ENCODE measurements at regions not wholly inside any gene's neighbourhood (a gene's known extent, or its start where the extent isn't known, plus 50 kb on each side); places are given as distances from the start of the nearest gene placed in this dataset.

DNA sequence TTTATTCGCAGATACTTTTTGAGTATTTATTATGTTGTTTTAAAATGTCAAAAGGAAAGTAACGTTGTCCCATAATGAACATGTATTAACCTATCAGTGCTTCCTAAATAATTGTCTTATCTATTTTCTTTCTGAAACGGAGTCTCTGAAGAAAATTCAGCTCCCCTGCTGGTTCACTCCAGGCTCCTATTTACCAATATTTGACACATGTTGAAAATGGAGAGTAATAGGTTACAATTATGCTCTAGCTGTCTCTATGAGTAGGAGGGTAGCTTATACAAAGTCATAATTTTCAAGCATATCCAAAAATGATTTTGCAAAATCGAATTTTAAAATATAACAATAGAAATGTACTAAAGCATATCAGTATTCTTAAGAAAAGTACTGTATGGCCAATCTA is 844.1 kb downstream of the CDH18 start:
- no peaks in the 10 kb centered on the region for H3K27me3 ChIP-seq (replicated peaks; ENCODE audit: insufficient read depth)
- no peaks in the 10 kb centered on the region for H3K36me3 ChIP-seq
- no peak overlapping the region for H3K27ac ChIP-seq
- no peak overlapping the region for H3K4me3 ChIP-seq
- H3K9me3 ChIP-seq, result no peaks in the 10 kb centered on the region
- H3K4me1 ChIP-seq (ENCODE audit: control insufficient read depth in 1 of 2, low read depth in 2 of 2), result no peaks in the 10 kb centered on the region
- ATAC-seq (ENCODE audit: insufficient number of reproducible peaks, low FRiP score, low read depth), result no peak
- TF ChIP-seq, protein P1, sequence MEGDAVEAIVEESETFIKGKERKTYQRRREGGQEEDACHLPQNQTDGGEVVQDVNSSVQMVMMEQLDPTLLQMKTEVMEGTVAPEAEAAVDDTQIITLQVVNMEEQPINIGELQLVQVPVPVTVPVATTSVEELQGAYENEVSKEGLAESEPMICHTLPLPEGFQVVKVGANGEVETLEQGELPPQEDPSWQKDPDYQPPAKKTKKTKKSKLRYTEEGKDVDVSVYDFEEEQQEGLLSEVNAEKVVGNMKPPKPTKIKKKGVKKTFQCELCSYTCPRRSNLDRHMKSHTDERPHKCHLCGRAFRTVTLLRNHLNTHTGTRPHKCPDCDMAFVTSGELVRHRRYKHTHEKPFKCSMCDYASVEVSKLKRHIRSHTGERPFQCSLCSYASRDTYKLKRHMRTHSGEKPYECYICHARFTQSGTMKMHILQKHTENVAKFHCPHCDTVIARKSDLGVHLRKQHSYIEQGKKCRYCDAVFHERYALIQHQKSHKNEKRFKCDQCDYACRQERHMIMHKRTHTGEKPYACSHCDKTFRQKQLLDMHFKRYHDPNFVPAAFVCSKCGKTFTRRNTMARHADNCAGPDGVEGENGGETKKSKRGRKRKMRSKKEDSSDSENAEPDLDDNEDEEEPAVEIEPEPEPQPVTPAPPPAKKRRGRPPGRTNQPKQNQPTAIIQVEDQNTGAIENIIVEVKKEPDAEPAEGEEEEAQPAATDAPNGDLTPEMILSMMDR (IDR thresholded peaks at IDR 0.05), result no peak
- no peak for DNase-seq (ENCODE audit: low spot score)

DNA sequence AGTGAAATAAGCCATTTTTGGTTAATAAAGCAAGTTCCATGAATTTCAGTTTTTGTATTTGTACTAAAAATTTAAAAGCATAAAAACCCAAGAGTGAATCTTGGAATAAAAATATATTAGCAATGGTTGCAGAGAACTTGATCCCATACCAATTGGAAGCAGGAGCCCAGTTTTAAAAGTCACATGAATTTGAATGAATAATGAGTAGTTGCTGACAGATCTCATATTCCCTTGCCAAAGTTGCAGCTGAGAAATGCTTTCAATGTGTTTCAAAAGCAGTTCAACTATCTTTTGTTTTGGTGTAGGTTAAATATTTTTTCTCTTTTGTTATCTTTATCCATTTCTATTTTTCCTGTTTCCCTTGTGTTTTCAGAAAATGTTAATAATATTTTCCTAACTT is 818.6 kb downstream of the CDH18 start:
- no peaks in the 10 kb centered on the region for H3K4me1 ChIP-seq (ENCODE audit: control insufficient read depth in 1 of 2, low read depth in 2 of 2)
- ATAC-seq (ENCODE audit: insufficient number of reproducible peaks, low FRiP score, low read depth), result no peak
- TF ChIP-seq, protein P1 (IDR thresholded peaks at IDR 0.05), result no peak

DNA sequence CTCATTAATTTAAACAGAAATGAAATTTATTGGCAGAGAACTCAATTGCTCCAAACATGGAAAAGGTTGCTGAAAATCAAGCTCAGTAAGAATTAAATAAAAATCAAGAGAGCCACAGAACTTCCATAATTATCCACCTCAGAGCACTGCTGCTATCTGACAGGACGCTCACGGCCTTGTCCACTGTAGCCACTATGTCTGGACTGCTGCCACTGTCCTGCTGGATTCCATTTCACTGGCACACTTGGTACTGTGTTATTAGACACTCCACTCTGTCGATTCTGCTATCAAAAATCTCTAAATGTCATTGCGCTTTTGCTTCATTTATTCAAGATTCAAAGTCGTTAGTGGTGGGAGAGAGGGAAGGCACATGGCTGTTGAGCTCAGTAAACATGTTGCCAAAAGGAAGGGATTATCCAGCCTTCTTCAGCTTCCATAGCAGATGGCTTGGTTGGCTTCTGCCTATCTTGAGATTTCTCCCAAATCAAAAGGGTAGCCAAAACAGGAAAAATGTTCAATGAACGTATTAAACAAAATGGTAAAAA is 815.0 kb downstream of the CDH18 start:
- ATAC-seq (ENCODE audit: insufficient number of reproducible peaks, low FRiP score, low read depth), result no peak
- H3K27me3 ChIP-seq (replicated peaks; ENCODE audit: insufficient read depth), result no peaks in the 10 kb centered on the region
- TF ChIP-seq, protein P1 (IDR thresholded peaks at IDR 0.05), result no peak
- no peaks in the 10 kb centered on the region for H3K36me3 ChIP-seq
- H3K9me3 ChIP-seq, result no peaks in the 10 kb centered on the region
- H3K27ac ChIP-seq, result no peak overlapping the region
- DNase-seq (ENCODE audit: low spot score), result no peak
- no peaks in the 10 kb centered on the region for H3K4me1 ChIP-seq (ENCODE audit: control insufficient read depth in 1 of 2, low read depth in 2 of 2)
- H3K4me3 ChIP-seq, result no peak overlapping the region

More for the DNA sequence above, 818.6 kb downstream of the CDH18 start:
- Histone ChIP-seq H3K9me3 (no peaks in the 10 kb centered on the region), H3K36me3 (no peaks in the 10 kb centered on the region), H3K27ac (no peak overlapping the region), H3K27me3 (replicated peaks; ENCODE audit: insufficient read depth) (no peaks in the 10 kb centered on the region), H3K4me3 (no peak overlapping the region)
- no peak for DNase-seq (ENCODE audit: low spot score)

DNA sequence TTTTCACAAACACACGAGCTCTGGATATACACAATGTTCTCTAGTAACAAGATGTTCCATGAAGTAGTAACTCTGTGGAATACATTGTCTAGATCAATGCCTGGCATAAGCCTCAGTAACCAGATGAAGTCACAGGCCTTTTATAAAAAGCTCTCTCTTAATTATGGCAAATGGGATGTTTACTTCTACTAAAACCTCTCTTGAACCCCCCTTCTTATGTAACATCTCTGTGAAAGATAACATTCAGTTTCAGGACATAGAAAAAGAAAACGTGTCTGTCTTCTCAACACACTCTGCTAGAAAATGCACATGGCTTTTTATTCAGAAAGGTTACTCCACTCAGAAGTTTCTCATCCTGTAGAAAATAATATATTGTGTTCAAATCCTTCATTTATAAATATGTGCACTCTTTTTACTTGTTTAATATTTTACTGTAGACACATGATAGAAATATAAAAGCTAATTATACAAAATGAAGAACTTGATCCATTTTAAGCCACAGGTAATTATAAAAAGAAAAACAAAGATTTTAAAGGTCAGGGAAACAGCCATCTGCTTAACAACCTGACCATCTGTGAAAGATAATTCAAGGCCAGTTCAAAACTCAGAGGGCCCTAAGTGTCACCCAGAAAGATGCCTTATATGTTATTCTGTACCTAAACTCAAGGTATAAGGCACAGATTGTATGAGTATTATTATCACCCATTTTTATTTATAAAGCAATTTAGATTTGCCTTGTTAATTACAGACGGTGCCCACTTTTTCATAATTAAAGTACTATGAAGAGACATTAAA is 812.0 kb downstream of the CDH18 start:
- no peaks in the 10 kb centered on the region for H3K36me3 ChIP-seq
- no peaks in the 10 kb centered on the region for H3K27me3 ChIP-seq (replicated peaks; ENCODE audit: insufficient read depth)
- H3K27ac ChIP-seq, result no peak overlapping the region
- H3K4me3 ChIP-seq, result no peak overlapping the region
- TF ChIP-seq, protein P1 (IDR thresholded peaks at IDR 0.05), result no peak
- no peaks in the 10 kb centered on the region for H3K9me3 ChIP-seq
- H3K4me1 ChIP-seq (ENCODE audit: control insufficient read depth in 1 of 2, low read depth in 2 of 2), result no peaks in the 10 kb centered on the region
- DNase-seq (ENCODE audit: low spot score) (no peak), ATAC-seq (ENCODE audit: insufficient number of reproducible peaks, low FRiP score, low read depth) (no peak)

DNA sequence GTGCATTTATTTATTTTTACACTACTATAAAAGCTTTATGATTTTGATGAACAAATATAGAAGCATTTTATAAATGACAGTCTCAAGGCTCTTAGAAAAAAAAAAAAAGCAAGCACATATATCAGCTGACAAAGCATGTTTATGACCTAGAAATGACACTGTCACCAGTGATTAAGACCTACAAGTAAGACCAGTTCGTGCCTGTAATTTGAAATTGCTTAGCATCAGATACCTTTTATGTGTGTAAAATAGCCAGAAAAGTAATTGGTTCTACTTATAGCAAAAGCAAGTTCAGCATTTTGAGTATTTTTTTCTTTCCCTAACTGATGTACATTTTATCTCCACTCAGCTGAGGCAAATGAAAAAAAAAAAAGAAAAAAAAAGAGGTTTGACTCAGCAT is 808.4 kb downstream of the CDH18 start:
- H3K27me3 ChIP-seq (replicated peaks; ENCODE audit: insufficient read depth), result no peaks in the 10 kb centered on the region
- H3K4me1 ChIP-seq (ENCODE audit: control insufficient read depth in 1 of 2, low read depth in 2 of 2), result no peaks in the 10 kb centered on the region
- H3K4me3 ChIP-seq, result no peak overlapping the region
- TF ChIP-seq, protein P1 (IDR thresholded peaks at IDR 0.05), result no peak
- H3K36me3 ChIP-seq, result no peaks in the 10 kb centered on the region
- ATAC-seq (ENCODE audit: insufficient number of reproducible peaks, low FRiP score, low read depth), result no peak
- no peak overlapping the region for H3K27ac ChIP-seq
- no peak for DNase-seq (ENCODE audit: low spot score)
- H3K9me3 ChIP-seq, result no peaks in the 10 kb centered on the region
